ENCODE measurements at regions not wholly inside any gene's neighbourhood (a gene's known extent, or its start where the extent isn't known, plus 50 kb on each side); places are given as distances from the start of the nearest gene placed in this dataset.
A peak's percentile ranks its signal among the peaks of the same experiment; 100 is the strongest.

GRCh38 chr20:10856237-10857015, 182.6 kb upstream of the JAG1 start (continued):
- TF ChIP-seq, protein P1, sequence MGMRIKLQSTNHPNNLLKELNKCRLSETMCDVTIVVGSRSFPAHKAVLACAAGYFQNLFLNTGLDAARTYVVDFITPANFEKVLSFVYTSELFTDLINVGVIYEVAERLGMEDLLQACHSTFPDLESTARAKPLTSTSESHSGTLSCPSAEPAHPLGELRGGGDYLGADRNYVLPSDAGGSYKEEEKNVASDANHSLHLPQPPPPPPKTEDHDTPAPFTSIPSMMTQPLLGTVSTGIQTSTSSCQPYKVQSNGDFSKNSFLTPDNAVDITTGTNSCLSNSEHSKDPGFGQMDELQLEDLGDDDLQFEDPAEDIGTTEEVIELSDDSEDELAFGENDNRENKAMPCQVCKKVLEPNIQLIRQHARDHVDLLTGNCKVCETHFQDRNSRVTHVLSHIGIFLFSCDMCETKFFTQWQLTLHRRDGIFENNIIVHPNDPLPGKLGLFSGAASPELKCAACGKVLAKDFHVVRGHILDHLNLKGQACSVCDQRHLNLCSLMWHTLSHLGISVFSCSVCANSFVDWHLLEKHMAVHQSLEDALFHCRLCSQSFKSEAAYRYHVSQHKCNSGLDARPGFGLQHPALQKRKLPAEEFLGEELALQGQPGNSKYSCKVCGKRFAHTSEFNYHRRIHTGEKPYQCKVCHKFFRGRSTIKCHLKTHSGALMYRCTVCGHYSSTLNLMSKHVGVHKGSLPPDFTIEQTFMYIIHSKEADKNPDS (CRISPR knock-in tag; IDR thresholded peaks at IDR 0.05) = no peak
- TF ChIP-seq MAFF (IDR thresholded peaks at IDR 0.05; ENCODE audit: low read depth, low read length) (peak; percentile 4; the same call in 1 of the 2 replicates), RARG (CRISPR knock-in tag; IDR thresholded peaks at IDR 0.05; ENCODE audit: low read depth) (no peak), RARA (CRISPR knock-in tag; IDR thresholded peaks at IDR 0.05) (no peak), TCF7 (IDR thresholded peaks at IDR 0.05; ENCODE audit: low read depth) (peak; percentile 48; the same call in 1 of the 2 replicates), TRAFD1 (CRISPR knock-in tag; IDR thresholded peaks at IDR 0.05; ENCODE audit: borderline replicate concordance) (no peak), ZNF274 (CRISPR knock-in tag; IDR thresholded peaks at IDR 0.05) (no peak), BRF2 (CRISPR knock-in tag; IDR thresholded peaks at IDR 0.05) (no peak), ZNF564 (CRISPR knock-in tag; IDR thresholded peaks at IDR 0.05) (no peak), ZNF510 (CRISPR knock-in tag; IDR thresholded peaks at IDR 0.05; ENCODE audit: low read depth) (no peak), ZNF318 (CRISPR knock-in tag; IDR thresholded peaks at IDR 0.05) (no peak), ZNF660 (CRISPR knock-in tag; IDR thresholded peaks at IDR 0.05; ENCODE audit: borderline replicate concordance, low read depth) (no peak)
- TF ChIP-seq, protein P2, sequence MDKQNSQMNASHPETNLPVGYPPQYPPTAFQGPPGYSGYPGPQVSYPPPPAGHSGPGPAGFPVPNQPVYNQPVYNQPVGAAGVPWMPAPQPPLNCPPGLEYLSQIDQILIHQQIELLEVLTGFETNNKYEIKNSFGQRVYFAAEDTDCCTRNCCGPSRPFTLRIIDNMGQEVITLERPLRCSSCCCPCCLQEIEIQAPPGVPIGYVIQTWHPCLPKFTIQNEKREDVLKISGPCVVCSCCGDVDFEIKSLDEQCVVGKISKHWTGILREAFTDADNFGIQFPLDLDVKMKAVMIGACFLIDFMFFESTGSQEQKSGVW (CRISPR knock-in tag; IDR thresholded peaks at IDR 0.05; ENCODE audit: borderline replicate concordance) = no peak
